GM20431 (cell line): ENCODE measurements at regions not wholly inside any gene's neighbourhood (a gene's known extent, or its start where the extent isn't known, plus 50 kb on each side); places are given as distances from the start of the nearest gene placed in this dataset.
"Not testable (repeated sequence)": the region's sequence is repeated elsewhere in the genome, so short reads cannot be mapped to it uniquely, and the experiment has no call there.

Experiments used
- in situ Hi-C: fragments of 300-500 bp; cut with MseI, MboI; formaldehyde crosslinking; loops from one replicate; pipeline ENCODE4 v1.15.0; 2020; ENCODE audit warnings: low sequenced_read_pairs; ENCODE audit not compliant: unreplicated experiment

DNA sequence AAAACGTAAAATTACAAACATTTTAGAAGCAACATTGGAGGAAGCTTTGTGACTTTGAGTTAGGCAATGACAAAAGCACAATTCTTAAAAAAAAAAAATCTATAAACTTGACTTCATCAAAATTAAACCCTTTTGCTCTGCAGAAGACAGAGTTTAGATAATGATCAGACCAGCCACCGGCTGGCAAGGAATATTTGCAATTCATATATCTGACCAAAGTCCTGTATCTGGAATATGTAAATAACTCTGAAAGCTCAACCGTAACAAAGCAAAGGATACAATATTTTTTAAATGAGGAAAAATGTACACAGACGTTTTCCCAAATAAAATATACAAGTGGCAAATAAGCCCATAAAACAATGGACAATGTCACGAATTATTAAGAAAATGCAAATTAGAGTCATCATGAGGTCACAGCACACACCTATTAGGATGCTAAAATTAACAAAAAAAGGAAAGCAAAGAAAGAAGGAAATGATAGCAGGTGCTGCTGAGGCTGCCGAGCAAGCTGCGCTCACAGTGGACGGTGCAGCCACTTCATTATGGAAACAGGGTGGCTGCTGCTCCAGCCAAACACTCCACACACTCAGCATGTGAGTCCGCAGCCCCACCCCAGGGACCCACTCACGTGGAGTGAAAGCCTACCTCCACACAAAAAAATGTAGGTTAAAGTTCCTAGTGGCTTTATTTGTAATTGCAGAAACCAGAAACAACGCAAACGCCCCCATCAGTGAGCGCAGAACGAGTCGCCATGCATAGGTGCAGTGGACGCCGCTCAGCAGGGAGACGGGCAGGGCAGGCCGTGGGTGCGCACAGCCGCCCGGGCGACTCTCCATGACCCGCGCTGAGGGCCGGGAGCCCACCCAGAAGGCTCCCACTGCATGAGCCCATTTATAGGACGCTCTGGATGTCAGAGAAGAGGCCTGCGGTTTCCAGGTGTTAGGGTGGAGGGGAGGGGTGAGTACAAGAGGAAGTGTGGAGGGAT, 375.4 kb downstream of the ADGRD1 start:
- in situ Hi-C loops: not testable (repeated sequence)

- in situ Hi-C loops: no loop called here
These were observed 376.6 kb downstream of the ADGRD1 start for GRCh38 chr12:131330106-131330815.

GRCh38 chr12:131331148-131331750, 377.5 kb downstream of the ADGRD1 start:
- in situ Hi-C loops: no loop called here

GRCh38 chr12:131332224-131332623, 378.5 kb downstream of the ADGRD1 start:
- in situ Hi-C loops: no loop called here

- in situ Hi-C loops: no loop called here
These were observed 377.8 kb upstream of the SFSWAP start for GRCh38 chr12:131333136-131333535.

GRCh38 chr12:131333621-131334440, 377.1 kb upstream of the SFSWAP start:
- in situ Hi-C loops: no loop called here

- in situ Hi-C loops: no loop called here
These were observed 376.1 kb upstream of the SFSWAP start for GRCh38 chr12:131334835-131335234.

DNA sequence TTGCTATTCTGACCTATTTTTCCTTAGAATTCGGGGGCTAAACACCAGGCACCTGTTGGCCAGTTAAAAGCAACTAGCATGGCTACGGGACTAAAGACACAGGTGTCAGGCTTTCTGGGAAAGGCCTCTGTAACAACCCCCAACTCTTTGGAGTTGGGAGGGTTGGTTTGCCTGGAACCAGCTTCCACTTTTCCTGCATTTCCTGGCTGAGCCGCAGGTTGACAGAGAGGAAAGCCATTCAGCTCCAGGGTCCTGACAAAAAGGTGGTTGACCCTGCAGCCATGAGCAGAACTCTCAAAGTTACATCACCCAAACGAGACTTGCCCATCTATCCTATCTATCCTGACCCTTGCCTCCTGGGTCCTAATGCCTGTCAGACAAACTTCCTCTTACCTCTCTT, 375.4 kb upstream of the SFSWAP start:
- in situ Hi-C loops: no loop called here

GRCh38 chr12:131337861-131338260, 373.0 kb upstream of the SFSWAP start:
- in situ Hi-C loops: not testable (repeated sequence)

DNA sequence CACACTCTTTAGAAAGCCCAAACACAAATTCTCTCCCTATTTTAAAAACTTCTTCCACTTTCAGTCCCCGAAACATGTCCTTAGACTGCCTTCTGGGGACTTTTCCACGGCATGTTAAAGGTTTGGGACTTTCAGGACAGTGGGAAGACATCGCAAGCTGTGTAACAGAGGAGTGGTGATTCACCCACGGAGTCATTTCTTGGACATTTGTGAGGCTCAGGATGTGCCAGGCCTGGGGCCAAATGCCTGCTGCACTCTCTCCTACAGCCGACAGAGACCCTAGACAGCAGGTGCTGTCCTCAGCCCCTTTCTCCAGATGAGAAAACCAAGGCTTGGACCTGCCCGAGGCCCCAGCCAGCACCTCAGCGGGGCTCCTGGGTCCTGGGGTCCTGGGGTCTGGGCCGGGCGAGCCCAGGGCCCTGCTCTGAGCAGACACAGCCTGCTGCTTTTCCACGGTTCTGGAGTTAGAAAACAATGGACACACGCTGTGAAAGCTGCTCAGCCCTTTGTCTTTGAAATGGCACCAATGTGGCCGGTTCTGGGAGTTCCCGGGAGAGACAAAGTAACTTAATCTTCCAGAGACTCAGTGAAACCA, 370.2 kb upstream of the SFSWAP start:
- in situ Hi-C loops: no loop called here

DNA sequence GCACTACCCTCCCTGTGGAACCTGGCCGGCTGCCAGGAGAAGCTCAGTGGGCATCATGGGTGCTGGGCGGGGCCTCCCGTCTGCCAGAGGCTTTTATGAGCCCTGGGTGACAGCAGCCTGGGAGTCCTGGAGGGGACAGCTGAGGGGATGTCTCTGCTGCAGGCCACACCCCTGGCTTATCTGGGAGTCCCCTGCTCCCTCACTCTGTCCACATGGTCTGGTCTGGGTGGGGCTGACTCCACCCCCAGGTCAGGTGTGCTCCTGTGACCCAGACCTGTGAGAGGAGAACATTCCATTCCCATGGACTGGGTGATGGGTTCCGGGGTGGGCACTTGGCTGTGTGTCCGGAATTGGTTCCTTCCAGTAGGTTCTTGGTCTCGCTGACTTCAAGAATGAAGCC, 369.3 kb upstream of the SFSWAP start:
- in situ Hi-C loops: not testable (repeated sequence)

DNA sequence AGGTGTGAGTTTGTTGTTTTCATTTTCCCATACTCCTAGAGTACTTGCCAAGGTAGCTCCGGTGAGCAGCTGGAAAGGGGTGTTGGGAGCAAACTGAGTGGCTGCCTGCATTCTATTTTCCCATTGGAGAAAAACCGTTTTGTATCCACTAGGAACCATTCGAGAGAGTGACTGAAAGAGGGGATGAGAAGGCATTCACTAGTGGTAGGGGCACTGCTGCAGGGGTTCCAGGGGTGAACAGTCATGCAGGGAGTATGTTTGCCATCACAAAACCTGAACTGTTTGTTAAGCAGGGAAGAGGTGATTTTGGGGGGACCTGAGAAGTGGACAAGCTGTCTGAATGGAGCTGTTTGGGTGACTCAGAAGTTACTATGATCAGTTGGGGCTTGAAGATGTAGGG, 367.5 kb upstream of the SFSWAP start:
- in situ Hi-C loops: not testable (repeated sequence)

DNA sequence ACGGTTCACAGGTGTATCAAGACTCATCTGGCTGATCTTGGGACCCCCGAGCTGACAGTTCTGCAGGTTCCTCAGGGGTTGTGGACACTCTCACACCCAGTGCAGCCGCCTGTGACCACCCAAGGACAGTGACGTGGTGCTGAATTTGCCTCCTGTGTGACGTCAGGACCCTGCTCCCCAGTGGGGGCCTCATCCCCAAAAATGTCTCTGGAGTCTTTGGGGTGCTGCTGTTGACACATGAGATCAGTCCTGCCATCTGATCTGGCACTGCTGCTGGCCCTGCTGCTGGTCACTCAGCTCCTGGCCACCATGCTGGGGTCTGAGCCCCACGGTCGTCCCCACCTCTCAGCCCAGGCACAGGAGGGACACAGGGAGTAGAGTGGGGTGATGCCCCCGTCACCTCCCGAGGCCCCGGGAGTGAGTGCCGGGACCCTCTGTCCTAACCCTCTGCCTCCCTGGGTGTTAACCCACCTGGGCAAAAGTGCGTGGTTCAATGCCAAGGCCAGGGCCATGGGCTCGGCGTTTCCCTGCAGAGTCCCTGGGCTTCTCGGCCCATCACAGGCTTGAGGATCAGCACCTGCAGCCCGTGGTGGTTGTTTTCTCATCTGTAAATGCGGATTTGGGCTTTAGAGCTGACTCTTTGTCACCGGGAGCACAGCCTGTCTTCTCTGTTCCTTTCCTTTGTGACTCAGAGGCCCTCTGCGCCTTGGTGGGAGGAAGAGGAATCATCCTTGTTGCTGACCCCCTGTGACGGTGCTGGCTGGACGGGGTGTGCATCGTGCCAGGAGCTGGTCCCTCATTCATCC, 366.0 kb upstream of the SFSWAP start:
- in situ Hi-C loops: not testable (repeated sequence)

- in situ Hi-C loops: no loop called here
These were observed 365.1 kb upstream of the SFSWAP start for GRCh38 chr12:131345521-131346436.

DNA sequence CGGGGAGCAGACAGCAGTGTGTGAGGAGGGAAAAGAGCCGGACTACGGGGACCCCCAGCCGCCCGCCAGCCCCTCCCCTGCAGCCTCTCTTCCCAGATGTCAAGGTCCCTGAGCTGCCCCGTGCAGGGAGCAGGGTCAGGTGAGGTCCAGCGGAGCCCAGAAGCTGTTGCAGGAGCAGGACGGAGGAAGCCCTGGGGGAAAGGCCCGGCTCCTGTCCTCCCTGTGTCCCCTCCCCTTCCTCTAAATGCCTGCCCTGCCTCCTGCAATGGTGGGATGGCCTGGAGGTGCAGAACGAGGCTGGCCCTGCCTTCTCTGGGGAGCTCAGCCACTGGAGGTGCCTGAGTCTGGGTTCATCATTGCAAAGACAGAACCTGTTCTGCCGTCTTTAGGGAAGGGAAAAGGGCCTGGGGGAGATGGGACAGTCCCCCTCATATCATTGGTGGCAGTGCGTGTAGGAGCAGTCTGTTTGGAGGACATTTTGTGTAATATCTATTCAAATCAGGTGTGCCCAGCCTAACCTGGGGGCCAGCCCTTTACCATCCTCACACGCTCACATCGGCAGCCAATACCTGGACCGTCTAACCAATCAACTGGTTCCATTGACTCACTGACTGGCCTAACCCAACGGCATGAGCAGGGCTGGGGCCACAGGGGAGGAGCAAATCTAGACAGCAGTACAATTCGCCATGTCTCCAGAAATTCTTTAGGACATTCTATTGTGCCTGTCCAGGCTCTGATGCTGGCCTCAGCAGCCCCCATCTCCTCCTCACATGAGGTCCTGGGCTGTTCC, 364.1 kb upstream of the SFSWAP start:
- in situ Hi-C loops: no loop called here

DNA sequence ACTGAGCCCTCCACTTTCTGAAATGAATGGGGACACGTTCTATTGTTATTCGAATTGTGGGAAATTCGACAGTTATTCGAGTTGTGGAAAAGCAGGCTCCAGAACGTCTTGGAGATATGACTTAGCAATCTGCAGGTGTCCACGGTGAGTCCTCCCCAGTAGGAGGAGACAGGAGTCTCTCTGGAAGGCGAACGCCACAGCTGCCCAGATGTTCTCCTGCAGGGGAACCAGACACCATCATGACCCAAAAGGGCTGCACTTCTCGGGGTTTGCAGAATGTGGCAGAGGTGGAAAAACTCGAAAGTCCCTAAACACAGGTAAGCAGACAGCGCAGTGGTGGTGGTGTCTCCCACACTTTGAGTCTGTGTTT, 363.6 kb upstream of the SFSWAP start:
- in situ Hi-C loops: no loop called here

GRCh38 chr12:131347732-131348131, 363.2 kb upstream of the SFSWAP start:
- in situ Hi-C loops: no loop called here
